HG03175 (cell line): ENCODE measurements at regions not wholly inside any gene's neighbourhood (a gene's known extent, or its start where the extent isn't known, plus 50 kb on each side); places are given as distances from the start of the nearest gene placed in this dataset.

Source experiments
- ATAC-seq: cut with Tn5 transposase; IDR thresholded peaks from one replicate; pipeline ENCODE4 v1.9.1; 2021; ENCODE audit warnings: mild to moderate bottlenecking, moderate library complexity; ENCODE audit not compliant: unreplicated experiment

DNA sequence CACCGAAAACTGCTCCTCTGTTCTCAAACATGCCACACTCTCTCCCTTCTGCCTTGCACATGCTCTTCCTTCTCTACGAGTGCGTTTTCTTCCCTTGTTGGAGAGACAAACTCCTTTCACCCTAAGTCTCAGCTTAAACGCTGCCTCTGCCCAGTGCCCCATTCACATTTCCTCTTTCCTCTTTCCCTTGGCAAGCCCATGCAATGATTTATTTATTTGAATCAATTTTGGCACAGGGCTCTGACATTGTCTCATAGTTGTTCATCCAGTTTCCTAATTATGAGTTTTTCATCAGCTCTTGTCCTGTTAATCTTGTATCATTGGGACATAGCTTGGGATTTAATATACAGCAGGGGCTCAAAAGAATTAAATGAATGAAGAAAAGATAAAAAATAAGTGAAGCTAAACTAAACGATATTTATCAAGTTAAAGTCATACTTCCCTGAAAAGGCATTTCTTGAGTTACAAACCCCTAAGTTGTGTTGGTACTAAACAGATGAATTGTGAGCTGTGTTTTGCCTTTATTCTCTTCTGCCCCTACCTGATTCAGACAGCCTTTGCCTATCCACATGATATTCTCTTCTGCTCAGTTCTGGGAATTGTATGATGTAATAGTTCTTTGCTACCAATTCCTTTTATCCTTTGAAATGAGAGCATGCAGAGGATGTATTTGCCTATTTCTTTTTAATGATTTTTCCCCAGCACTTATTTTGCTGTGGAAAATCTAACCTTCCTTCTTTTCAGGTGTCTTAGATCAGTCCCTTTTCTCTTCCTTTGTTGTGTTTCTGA, 704.4 kb downstream of the UTRN start:
- no peak for ATAC-seq

DNA sequence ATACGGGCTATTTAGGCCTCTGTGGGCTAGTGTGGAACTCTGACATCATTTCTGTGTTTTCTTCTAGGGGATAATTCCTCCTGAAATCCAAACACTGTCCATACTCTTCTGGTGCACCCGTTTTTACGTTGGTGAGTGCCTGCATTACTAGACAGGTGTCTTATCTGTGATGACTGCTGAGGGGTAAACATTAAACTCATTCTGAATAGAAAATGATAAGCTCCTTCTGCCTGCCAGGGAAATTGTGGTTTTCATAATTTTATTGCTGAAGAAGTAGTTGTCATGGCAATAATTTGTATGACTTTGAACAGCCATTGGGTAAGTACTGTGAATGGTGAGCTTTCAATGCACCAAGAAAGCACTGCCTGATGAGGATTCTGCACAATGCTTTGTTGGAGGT, 705.6 kb downstream of the UTRN start:
- ATAC-seq = no peak

DNA sequence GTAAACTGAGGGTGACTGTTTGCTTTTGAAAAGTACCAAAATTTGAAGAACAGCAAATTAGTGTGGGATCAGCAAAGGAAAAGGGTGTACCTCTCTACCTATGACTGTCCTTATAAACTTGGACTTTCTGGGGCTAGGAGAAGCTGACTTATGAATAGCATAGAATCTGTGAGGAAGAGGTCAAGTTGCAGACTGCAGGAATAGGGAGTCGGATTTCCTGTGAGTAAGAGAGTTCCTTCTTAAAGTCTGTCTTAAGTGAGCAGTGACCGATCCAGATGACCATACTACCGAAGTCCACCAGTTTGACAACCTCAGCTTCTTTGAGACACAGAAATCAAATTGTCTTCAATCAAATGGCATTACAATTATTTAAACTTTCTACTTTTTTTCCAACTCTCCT, 708.7 kb downstream of the UTRN start:
- ATAC-seq = no peak

DNA sequence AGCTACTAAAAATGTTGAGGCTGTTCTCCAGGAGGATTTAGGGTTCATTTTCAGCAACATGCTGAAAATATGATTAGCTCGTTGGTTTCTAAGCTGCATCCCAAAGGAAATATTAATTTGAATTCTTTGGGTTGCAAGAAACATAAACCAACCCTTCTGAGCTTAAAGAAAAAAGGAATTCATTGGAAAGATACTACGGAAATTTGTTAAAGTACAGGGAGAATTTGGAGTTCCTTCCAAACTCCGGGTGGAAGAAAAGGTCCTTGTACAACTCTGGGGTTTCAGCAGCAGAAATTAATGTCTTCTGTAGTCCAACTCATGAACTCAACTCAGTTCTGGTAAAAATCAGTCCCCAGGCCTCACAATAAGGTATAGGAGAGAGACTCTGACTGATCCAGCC, 712.9 kb downstream of the UTRN start:
- no peak for ATAC-seq

DNA sequence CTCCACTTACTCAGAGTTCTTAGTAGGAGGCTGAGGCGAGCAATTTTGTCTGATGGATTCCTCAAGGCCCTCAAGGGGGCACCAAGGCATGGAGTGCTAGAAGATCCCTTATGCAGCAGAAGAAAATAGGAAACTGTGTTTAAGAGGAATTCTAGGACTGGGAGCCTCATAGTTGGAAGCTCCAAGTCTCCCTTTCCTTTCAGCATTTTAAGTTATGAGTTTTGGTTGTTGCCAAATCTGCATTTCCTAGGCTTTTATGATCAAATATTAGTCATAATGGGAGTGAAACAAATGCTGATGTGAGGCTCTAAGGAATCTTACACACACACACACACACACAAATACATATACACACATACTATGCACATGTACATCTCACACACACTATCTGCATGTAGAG, 714.0 kb downstream of the UTRN start:
- no peak for ATAC-seq

DNA sequence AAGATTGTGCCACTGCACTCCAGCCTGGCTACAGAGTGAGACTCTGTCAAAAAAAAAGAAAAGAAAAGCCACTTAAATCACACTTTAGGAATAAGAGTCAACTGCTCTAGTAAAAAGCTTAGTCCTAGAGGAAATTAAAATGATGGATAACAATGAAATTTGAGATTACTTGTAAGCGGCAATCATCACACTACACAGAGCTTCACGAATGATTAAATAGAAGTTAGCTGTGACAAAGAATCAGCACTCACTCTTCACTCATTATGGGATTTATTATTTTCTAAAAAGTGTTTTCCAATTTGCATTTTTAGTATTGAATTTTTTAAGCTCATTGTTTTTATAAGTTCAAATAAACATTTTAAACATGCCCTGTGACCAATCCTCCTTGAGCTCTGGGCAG, 718.0 kb downstream of the UTRN start:
- no peak for ATAC-seq

DNA sequence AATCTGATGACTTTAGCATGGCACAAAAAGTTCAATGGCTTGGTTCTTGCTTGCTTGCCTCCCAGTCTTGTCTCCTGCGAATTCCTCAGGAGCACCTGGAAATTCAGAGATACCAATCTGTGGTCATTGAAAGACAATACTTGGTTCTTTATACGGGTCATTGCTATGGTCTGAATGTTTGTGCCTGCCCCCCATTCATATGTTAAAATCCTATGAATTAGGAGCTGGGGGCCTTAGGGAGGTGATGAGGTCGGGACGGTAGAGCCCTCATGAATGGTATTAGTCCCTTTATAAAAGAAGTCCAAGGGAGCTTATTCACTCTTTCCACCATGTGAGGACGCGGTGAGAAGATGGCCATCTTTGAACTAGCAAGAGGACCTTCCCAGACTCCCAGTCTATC, 721.8 kb downstream of the UTRN start:
- no peak for ATAC-seq

DNA sequence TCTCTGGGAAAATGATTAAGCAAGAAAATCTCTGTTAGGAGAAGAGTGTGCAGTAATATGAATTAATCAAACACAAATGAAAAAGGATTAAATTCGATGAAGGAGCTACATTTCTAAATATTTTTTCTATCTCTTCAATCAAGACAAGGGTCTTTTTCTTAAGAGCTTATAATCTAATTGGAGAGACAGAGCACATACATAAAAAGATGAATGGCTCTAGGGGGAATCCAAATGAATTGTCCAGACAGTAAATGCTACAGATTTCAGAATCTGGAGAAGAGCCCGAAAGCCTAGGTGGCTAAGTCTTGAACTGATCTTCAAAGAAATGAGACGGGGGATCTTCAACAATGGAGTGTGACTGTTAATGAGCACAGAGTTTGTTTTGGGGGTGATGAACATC, 723.6 kb downstream of the UTRN start:
- ATAC-seq = no peak

DNA sequence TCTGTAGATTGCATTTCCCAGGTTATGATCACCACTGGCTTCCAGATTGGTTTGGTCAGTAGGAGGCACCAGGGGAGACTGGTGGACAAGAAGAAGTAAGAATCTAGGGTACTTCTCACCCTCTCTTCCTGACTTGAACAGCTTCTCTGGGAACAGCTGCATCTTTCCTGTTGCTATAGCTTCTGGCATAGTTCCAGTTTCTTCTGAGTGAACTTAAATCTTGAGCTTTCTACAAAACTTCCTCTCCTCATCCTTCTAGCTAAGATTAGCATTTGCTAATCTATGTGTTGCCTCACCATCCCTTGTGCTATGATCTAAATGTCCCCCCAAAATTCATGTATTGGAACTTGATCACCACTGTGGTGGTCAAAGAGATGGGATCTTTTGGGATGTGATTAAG, 724.6 kb downstream of the UTRN start:
- no peak for ATAC-seq

DNA sequence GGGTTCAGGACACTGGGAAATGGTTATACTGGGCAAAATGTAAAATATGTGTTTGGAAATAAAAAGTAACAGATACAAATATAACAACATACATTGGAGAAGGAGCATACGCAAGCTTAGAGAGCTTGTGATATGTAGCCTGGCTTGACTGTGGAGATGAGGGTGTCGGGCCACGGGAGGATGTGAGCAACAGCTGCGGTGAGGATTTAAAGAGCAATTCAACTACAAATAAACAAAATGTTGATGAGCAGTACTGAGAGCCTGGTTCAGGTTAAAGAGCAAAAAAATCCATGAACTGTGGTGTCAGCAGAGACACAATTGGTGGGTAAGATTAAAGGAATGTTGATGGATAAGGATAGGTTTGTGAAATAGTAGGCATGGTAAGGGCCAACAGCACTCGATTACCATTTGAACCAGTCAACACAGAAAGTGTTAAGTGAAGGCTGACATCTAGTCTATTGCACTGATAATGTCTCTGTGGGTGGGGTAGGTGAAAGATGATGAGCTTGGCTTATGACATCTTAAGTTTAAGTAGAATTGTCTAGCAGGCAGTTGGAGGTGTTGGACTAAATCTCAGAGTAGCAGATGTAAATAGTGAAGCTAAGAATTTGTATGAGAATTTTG, 723.2 kb downstream of the EPM2A start:
- ATAC-seq = no peak

DNA sequence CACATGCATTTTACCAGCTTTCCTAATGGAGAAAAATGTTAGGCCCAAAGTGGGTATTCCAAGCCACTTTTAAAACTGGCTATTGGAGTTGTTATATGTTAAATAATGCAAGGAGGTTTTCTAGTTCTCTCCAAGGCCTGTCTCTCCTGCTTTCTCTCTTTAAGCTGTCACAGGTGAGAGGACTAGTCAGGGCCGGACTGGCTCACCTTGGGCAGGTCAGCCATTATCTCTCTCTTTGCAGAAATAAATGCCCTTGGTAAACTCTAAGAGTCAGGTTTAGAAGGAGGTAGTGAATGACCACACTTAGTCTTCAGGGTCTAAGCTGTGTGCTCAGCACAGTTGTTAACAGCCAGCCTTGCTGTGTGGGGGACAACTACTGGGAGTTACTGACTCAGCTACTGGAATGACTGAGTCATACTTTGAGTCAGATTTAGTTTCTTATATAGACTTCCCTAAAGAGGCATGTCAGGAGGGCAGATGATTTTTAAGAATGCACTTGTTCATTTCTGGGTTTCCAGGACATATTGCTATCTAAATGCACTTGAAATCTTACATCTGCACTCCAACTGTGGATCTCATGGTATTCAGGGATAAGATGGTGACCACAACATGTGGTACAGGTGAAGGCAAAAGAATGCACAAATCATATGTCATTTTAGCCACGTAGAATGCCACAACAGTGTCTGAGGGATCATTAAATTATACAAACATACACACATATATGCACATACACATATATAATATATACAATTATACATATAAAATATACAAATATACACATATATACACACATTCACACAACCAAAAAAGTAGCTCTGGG, 719.4 kb downstream of the EPM2A start:
- ATAC-seq = peak; percentile 90

DNA sequence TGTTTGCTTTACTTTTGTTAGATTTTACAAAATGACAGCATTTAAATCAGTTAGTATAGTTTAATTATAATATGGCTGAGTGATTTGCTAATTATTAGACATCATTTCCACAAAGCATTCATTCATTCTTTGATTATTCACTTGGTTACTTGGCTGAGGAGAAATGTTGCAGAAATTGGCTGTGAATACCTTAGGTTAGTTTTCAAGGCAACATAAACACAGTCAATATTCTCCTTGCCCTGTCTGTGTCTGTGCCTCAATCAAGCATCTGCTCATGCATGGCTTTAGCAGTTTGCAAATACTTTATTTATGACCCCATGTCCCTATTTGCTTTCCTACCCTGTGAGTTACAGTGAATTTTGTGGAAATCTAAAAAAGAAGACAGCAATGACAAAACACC, 718.3 kb downstream of the EPM2A start:
- ATAC-seq = no peak

DNA sequence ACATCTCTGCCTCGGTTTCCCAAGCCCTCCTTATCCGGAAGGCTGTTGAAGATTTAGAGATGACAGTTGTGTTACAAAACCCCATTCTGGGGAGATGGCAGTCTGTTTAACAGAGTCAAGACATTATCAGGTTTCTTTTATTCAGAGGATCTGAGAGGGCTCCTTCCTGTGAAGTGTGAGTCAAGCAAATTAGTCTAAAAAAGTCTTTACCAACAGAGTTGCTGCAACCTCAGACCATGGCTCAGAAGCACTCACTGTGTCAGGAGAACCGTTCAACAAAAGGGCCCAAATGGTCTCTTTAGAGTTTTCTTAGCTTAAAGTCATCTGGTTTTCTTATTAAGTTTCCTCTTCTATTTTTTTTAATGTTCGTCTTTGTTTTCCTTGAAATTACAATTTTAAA, 717.8 kb downstream of the EPM2A start:
- no peak for ATAC-seq

DNA sequence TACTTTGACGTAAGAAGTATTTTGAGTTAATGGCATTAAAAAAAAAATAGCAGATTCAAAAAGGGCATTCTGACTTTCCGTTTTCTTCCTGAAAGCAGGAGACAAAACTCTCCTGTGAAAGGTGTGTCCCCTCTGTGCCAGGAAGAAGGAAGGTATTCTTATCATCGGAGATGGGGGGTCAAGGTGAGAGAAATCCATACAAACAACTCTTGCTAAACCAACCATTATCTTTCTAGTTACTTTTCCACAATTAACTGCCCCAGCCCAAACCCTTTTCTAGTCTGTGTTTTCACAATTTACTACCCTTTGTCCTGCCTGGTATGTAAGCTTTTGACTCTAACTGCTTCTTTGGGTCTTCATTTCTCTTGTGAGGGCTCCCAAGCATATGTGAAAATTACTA, 717.3 kb downstream of the EPM2A start:
- no peak for ATAC-seq

DNA sequence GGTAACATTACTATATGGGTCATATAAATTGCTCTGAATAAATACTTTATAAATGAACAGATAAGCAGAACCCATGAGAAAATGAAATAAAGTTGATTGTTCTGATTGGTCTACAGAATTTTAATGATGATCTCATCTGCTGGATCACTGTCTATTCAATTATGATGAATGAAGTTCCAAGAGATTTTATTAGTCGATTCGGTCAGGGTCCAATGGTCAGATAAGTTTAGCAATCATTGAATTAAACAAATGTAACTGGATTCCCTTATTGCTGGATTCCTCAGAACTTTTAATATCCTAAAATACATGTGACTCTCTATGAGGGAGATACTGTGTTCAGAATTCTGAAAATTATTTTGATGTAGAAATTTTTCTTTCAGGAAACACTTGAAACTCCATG, 715.2 kb downstream of the EPM2A start:
- no peak for ATAC-seq

DNA sequence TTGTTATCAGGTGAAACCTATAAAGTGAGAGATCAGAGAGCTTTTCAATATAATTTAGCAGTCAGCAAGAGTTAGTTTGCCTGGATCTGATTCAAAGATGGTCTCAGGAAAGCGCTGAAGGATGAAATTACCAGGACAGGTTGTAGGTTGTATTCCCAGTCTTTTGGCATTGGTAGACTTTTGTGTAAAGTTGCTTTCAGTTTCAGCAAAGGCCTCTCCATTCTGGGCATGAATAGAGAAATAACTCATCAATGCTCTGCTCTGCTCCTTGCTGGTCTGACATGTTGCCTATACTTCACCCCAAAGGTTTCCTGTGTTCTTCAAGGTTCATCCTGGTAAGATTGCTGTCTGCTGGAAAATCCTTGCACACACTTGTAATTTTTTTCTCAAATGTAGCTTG, 714.8 kb downstream of the EPM2A start:
- no peak for ATAC-seq

DNA sequence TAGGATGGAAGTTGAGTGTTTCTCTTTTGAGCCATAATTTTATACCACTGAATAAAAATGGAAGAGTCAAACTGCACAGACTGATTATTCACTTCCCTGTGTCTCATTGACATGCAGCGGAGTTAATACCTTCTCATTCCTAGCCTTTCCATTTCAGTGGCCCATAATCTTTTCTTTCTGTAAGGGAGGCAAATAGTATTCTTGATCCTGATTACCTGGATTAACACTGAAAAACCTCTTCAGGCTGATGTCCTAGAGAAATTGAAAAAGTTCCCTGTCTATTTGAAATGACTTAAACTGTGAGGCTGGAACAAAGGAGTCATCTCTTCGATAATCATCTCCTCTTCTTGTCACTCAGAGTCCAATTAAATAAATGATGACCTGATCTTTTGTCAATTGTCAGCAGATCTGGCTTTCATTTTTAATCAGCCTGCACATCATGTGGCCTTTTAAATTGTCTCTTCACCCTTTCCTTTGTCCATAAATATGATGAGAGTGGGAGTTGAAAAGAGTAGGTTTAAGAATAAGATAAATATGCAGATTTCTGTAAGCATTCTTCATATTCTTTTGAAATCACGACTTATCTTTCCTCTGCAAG, 713.0 kb downstream of the EPM2A start:
- no peak for ATAC-seq

DNA sequence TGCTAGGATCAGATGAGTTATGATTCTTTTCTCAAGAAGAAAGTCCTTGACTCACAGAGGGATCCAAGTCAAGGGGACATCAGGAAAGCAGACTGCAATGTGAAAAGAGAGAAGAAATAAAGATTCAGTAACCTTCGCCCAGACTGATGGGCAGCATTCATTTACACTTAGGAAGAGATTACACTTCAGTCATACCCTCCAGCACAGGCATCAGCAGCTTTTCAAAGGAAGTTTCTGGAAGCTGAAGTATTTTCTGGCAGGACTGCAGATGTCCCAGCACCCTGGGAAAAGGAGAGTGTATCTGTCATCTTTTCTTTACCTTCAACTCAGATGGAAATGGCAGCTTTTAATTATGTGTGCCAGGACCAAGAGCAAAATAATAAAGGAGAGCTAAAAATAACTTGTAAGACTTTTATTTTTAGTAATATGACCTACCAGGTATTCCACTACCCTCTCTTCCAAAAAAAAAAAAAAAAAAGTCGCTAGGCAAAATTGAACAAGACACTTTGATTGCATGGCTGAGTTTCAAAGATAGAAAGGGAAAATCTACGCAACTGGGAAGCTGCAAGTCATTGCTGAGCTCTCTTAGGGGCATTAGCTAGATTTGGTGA, 712.1 kb downstream of the EPM2A start:
- no peak for ATAC-seq

DNA sequence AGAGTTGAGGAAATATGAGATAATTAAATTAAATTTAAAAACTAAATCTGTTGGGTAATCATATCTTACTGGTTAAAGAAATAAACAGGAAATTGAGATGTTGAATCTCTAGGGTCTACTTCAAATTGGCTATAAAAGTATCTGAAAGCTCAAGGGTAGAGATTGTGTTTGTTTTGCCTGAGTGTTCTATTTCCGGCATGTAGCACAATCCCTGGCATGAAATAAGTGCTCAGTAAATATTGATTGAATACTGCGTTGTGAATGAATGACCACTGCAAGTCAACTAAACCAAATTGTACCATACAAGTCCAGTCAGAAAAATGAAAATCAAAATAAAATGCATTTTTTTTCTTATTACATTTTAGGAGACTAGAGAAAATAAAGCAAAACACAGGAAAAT, 709.8 kb downstream of the EPM2A start:
- ATAC-seq = no peak

DNA sequence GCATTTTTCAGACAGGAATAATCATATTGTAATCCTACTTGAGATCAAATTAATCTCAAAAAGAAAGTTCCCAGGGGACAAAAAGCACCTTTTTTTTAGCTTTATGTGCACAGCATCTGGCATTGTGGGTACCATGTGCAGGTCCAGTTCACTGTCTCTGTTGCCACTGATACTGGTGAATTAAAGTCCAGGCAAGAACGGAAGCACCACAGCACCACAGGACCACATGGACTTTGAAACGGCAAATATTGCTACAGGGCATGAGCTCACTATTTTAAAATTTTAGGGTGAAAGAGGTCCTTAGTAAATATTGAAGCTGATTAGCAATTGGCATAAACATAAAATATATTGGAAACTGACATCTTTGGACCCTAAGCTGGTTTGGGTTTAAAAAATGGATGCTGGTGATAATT, 709.0 kb downstream of the EPM2A start:
- ATAC-seq = no peak

DNA sequence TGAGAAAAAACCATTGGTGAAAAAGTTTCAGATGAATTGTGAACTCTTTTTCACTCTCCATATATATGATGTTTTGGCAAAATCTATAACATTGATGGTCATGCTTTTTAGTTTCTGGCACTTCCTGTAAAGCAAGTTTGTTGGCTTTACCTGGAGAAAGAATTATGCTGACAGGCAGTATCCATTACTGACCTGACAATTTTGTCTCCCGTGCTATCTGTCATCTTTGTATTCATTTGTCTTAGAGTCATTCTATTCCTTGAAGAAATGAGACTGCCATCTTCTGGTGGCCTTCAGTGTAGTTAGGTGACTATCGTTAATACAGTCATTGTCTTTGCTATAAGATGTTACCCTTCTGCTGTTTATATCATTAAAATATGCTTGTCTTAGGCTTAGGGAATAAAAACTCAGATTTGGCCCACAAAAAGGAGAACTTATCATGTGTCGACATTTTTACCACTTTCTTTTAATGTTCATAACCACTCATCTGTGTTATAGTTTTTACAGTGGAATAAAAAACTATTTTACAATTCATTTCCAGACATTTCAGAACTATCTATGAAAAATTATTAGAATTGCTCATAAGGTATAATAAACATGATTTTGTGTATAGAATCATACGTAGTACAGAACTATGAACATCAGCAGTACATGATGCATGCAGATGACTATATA, 707.0 kb downstream of the EPM2A start:
- ATAC-seq = no peak
